GM12878 (cell line): ENCODE measurements at regions not wholly inside any gene's neighbourhood (a gene's known extent, or its start where the extent isn't known, plus 50 kb on each side); places are given as distances from the start of the nearest gene placed in this dataset.

Source experiments
- ATAC-seq: fragments of 200-7000 bp; cut with Tn5 transposase; 3 replicates; pipeline ENCODE4 v1.9.1; 2020; ENCODE audit warnings: mild to moderate bottlenecking, moderate library complexity
- BruUV-seq: library from RNA; stranded (reverse); fragments of 400-500 nt; replicated peaks from 2 replicates; lab custom pipeline; 2021; lab: Mats Ljungman, UMichigan
- CTCF ChIA-PET: fragments of 300-600 bp; sonication (Branson Sonifier 250); formaldehyde crosslinking; extraction: SDS; loops from one replicate; lab custom pipeline; 2021; ENCODE audit warnings: inconsistent platforms; lab: Yijun Ruan, JAX
- POLR2A ChIA-PET: fragments of 350-600 bp; formaldehyde crosslinking; extraction: SDS; loops from one replicate; lab custom pipeline; 2021; ENCODE audit warnings: inconsistent platforms; lab: Charles Lee
- RAD21 ChIA-PET: fragments of 300-600 bp; sonication (Branson Sonifier 250); formaldehyde crosslinking; loops from one replicate; lab custom pipeline; 2023; ENCODE audit warnings: antibody characterized with exemption; ENCODE audit not compliant: unreplicated experiment; lab: Charles Lee
- SMC1A ChIA-PET: fragments of 300-600 bp; sonication (Branson Sonifier 250); formaldehyde crosslinking; loops from one replicate; lab custom pipeline; 2023; ENCODE audit not compliant: unreplicated experiment, uncharacterized antibody; lab: Charles Lee
- DNase-seq: peaks from one replicate; pipeline ENCODE4 v3.0.0-alpha.2; 2011; ENCODE audit warnings: low read depth, low spot score
- FAIRE-seq: peaks from 3 replicates; lab custom pipeline; 2011; peaks lifted over from hg19 to GRCh38; lab: Jason Lieb, UNC
- H2AFZ ChIP-seq: 2 replicates; pipeline ENCODE4 v1.6.0; 2011; ENCODE audit warnings: low read depth, low read length, control low read depth; ENCODE audit not compliant: control insufficient read depth
- H3K27ac ChIP-seq: 2 replicates; pipeline ENCODE4 v1.5.1; 2011; ENCODE audit warnings: control low read depth; ENCODE audit not compliant: control insufficient read depth, insufficient read depth
- H3K27me3 ChIP-seq, 2 experiments: replicated peaks in 1 of 2; 2 replicates each; pipeline versions ENCODE4 v1.6.0 to v1.6.1; 2011; ENCODE audit warnings: low read length in 1 of 2; ENCODE audit not compliant: control insufficient read depth in 2 of 2, insufficient read depth in 2 of 2
- H3K36me3 ChIP-seq, 2 experiments: 2 replicates each; pipeline ENCODE4 v1.5.1; 2011; ENCODE audit warnings: low read length in 1 of 2; ENCODE audit not compliant: control insufficient read depth in 2 of 2, insufficient read depth in 2 of 2
- H3K4me1 ChIP-seq: 2 replicates; pipeline ENCODE4 v1.6.1; 2011; ENCODE audit warnings: mild to moderate bottlenecking, low read length, moderate library complexity, mixed read lengths; ENCODE audit not compliant: control insufficient read depth, insufficient read depth
- H3K4me2 ChIP-seq: 2 replicates; pipeline ENCODE4 v1.6.0; 2011; ENCODE audit warnings: control low read depth; ENCODE audit not compliant: control insufficient read depth, insufficient read depth
- H3K4me3 ChIP-seq: fragments of 200-600 bp; sonication (generic); 2 replicates; pipeline ENCODE4 v1.5.1; 2016
- H3K79me2 ChIP-seq: 2 replicates; pipeline ENCODE4 v1.6.0; 2011; ENCODE audit warnings: low read length; ENCODE audit not compliant: control insufficient read depth, insufficient read depth
- H3K9ac ChIP-seq: 2 replicates; pipeline ENCODE4 v1.8.0; 2011; ENCODE audit warnings: low read length, control low read depth, mixed read lengths; ENCODE audit not compliant: control insufficient read depth, insufficient read depth
- H3K9me3 ChIP-seq: replicated peaks from 3 replicates; pipeline ENCODE4 v1.5.1; 2011; ENCODE audit warnings: mild to moderate bottlenecking, low read length; ENCODE audit not compliant: control insufficient read depth, insufficient read depth
- H4K20me1 ChIP-seq: 2 replicates; pipeline ENCODE4 v1.6.0; 2011; ENCODE audit not compliant: control insufficient read depth, insufficient read depth
- CEBPB ChIP-seq, 2 experiments: fragments of 150-350 bp in 1 of 2; IDR thresholded peaks; 2 replicates each; pipeline ENCODE4 v1.6.1; 2012 to 2014; ENCODE audit warnings: low read depth in 2 of 2, low read length in 2 of 2, borderline replicate concordance in 1 of 2, inconsistent platforms in 1 of 2
- KLF5 ChIP-seq: fragments of 450-650 bp; IDR thresholded peaks from 2 replicates; pipeline ENCODE4 v1.6.1; 2014; ENCODE audit warnings: mild to moderate bottlenecking; ENCODE audit not compliant: partially characterized antibody
- MXI1 ChIP-seq: fragments of 150-350 bp; IDR thresholded peaks from 2 replicates; pipeline ENCODE4 v1.6.1; 2011; ENCODE audit warnings: low read depth, mild to moderate bottlenecking, inconsistent platforms, low read length, improper control_type of control experiment
- NBN ChIP-seq: fragments of 450-650 bp; IDR thresholded peaks from 2 replicates; pipeline ENCODE4 v1.6.1; 2016
- POLR2AphosphoS2 ChIP-seq: IDR thresholded peaks from 2 replicates; pipeline ENCODE4 v1.6.1; 2011; ENCODE audit warnings: low read depth, mild to moderate bottlenecking, low read length, improper control_type of control experiment, moderate library complexity
- POU2F2 ChIP-seq: IDR thresholded peaks from 3 replicates; pipeline ENCODE4 v1.6.1; 2011; ENCODE audit warnings: low read depth, mild to moderate bottlenecking, low read length, borderline replicate concordance
- TARDBP ChIP-seq: IDR thresholded peaks from 2 replicates; pipeline ENCODE4 v1.6.1; 2016; ENCODE audit warnings: borderline replicate concordance
- WGBS: methylation state at CpG from one replicate; pipeline ENCODE4 v1.1.6; 2016; ENCODE audit warnings: low lambda C conversion rate; ENCODE audit not compliant: insufficient replicate concordance, insufficient coverage; ENCODE audit errors: missing lambda C conversion rate; 5-methylcytosine and 5-hydroxymethylcytosine counted together
- in situ Hi-C: fragments of 300-500 bp; cut with MboI; formaldehyde crosslinking; loops from 9 replicates; pipeline ENCODE4 v1.14.3; 2018; ENCODE audit warnings: mixed read lengths
- intact Hi-C: fragments of 100-400 bp; cut with micrococcal nuclease; formaldehyde crosslinking; loops from one replicate; pipeline ENCODE4 v1.14.2; 2022; ENCODE audit not compliant: unreplicated experiment
- TF ChIP-seq, protein P1 (sequence below): fragments of 450-650 bp; IDR thresholded peaks from 2 replicates; pipeline ENCODE4 v1.6.1; 2017; ENCODE audit warnings: mild to moderate bottlenecking
- TF ChIP-seq, protein P2 (sequence below): fragments of 450-650 bp; IDR thresholded peaks from 2 replicates; pipeline ENCODE4 v1.6.1; 2016; ENCODE audit warnings: mild to moderate bottlenecking
- TF ChIP-seq, protein P3 (sequence below): fragments of 450-650 bp; IDR thresholded peaks from 2 replicates; pipeline ENCODE4 v1.6.1; 2017; ENCODE audit warnings: mild to moderate bottlenecking, low read depth, inconsistent platforms; ENCODE audit not compliant: poor library complexity, severe bottlenecking

DNA sequence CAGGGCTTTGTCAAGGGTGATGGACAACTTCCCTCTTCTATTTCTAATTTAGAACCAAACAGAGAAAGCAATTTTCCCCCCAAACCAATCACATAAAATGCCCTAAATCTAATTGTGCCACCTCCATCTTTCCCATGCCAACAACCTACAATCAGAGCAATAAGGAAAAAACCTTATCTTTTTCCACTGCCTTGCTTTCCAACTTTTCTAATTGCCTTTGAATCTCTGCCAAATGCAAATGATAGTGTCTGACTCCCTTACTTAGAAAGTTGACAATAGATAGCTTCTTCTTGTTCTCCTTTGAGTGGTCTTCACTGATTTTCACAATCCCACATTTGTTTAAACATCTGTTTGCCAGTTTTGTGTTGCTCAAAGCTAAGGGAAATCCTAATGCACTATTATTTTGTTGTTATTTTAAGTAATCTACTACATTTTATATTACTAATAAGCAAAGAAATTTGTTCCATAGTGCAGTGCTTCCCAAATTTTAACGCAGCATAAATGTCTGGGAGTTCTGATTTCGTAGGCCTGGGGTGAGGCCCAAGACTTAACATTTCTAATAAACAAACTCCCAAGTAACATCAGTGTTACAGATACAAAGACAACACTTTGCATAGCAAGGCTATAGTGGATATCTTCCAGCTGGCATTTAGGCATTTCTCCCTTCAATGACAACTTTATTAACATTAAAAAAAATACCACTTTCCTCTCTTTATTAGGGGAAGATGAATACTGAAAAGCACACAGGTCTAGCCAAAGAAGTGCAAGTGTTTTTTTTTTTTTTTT is 696.3 kb upstream of the USP15 start (continued):
- TF ChIP-seq CEBPB (IDR thresholded peaks at IDR 0.05; ENCODE audit: borderline replicate concordance in 1 of 2, low read depth in 2 of 2, low read length in 2 of 2) (no peak), POU2F2 (no peak), MXI1 (no peak), KLF5 (no peak)
- TF ChIP-seq, protein P1, sequence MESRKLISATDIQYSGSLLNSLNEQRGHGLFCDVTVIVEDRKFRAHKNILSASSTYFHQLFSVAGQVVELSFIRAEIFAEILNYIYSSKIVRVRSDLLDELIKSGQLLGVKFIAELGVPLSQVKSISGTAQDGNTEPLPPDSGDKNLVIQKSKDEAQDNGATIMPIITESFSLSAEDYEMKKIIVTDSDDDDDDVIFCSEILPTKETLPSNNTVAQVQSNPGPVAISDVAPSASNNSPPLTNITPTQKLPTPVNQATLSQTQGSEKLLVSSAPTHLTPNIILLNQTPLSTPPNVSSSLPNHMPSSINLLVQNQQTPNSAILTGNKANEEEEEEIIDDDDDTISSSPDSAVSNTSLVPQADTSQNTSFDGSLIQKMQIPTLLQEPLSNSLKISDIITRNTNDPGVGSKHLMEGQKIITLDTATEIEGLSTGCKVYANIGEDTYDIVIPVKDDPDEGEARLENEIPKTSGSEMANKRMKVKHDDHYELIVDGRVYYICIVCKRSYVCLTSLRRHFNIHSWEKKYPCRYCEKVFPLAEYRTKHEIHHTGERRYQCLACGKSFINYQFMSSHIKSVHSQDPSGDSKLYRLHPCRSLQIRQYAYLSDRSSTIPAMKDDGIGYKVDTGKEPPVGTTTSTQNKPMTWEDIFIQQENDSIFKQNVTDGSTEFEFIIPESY: no peak
- TF ChIP-seq, protein P2, sequence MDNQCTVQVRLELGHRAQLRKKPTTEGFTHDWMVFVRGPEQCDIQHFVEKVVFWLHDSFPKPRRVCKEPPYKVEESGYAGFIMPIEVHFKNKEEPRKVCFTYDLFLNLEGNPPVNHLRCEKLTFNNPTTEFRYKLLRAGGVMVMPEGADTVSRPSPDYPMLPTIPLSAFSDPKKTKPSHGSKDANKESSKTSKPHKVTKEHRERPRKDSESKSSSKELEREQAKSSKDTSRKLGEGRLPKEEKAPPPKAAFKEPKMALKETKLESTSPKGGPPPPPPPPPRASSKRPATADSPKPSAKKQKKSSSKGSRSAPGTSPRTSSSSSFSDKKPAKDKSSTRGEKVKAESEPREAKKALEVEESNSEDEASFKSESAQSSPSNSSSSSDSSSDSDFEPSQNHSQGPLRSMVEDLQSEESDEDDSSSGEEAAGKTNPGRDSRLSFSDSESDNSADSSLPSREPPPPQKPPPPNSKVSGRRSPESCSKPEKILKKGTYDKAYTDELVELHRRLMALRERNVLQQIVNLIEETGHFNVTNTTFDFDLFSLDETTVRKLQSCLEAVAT: no peak
- TF ChIP-seq, all 136 proteins: peak for 0

DNA sequence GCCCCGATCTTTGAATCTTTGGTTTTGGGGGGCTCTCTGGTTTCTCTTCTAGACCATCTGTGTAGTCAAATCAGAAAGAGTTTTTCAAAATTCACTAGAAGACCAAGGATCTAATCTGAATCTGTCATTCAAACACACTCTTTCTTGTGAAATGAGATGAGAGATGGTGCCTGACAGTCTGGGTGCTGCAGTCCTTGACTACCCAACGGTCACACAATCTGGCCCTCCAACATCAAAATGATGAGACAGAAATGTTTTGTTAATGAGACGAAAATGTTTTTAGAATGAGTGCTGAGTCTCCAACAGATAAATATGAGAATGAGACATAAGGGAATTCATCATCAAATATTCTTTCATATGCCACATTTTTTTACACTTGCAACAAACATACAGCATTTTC is 695.7 kb upstream of the USP15 start:
- TF ChIP-seq TARDBP: no peak
- TF ChIP-seq, protein P3, sequence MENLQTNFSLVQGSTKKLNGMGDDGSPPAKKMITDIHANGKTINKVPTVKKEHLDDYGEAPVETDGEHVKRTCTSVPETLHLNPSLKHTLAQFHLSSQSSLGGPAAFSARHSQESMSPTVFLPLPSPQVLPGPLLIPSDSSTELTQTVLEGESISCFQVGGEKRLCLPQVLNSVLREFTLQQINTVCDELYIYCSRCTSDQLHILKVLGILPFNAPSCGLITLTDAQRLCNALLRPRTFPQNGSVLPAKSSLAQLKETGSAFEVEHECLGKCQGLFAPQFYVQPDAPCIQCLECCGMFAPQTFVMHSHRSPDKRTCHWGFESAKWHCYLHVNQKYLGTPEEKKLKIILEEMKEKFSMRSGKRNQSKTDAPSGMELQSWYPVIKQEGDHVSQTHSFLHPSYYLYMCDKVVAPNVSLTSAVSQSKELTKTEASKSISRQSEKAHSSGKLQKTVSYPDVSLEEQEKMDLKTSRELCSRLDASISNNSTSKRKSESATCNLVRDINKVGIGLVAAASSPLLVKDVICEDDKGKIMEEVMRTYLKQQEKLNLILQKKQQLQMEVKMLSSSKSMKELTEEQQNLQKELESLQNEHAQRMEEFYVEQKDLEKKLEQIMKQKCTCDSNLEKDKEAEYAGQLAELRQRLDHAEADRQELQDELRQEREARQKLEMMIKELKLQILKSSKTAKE: no peak
- TF ChIP-seq POLR2AphosphoS2: no peak
- TF ChIP-seq NBN: no peak
- TF ChIP-seq, all 136 proteins: peak for 0
- in situ Hi-C loops (no loop called here), intact Hi-C loops (no loop called here)
- ChIA-PET CTCF (no interaction called here), RAD21 (no interaction called here), POLR2A (no interaction called here), SMC1A (no interaction called here)
- no peak overlapping the region for H2AFZ ChIP-seq
- no peak overlapping the region for H3K9ac ChIP-seq
- FAIRE-seq (no peak), ATAC-seq (no peak), DNase-seq (no peak)
- H3K27me3 ChIP-seq: no peaks in the 10 kb centered on the region
- H3K9me3 ChIP-seq: no peaks in the 10 kb centered on the region
- no peak overlapping the region for H3K27ac ChIP-seq
- 13% methylated on average over 3 of the region's 3 CpGs for WGBS
- no peaks in the 10 kb centered on the region for H3K4me1 ChIP-seq
- H3K4me2 ChIP-seq: no peak overlapping the region
- no peak overlapping the region for H3K4me3 ChIP-seq
- no peaks in the 10 kb centered on the region for H3K79me2 ChIP-seq
- H3K36me3 ChIP-seq: no peaks in the 10 kb centered on the region
- H4K20me1 ChIP-seq: no peaks in the 10 kb centered on the region
- no TSS peak for BruUV-seq
